HG03139 (cell line): ENCODE measurements at regions not wholly inside any gene's neighbourhood (a gene's known extent, or its start where the extent isn't known, plus 50 kb on each side); places are given as distances from the start of the nearest gene placed in this dataset.

ENCODE experiments used
- ATAC-seq: cut with Tn5 transposase; IDR thresholded peaks from one replicate; pipeline ENCODE4 v1.9.1; 2021; ENCODE audit not compliant: unreplicated experiment

GRCh38 chr5:124997186-124997893, 250.9 kb upstream of the ZNF608 start:
- no peak for ATAC-seq

- ATAC-seq, result no peak
Observed at GRCh38 chr5:124998520-124998919, 252.1 kb upstream of the ZNF608 start.

- no peak for ATAC-seq
Observed at GRCh38 chr5:125002727-125003598, 256.5 kb upstream of the ZNF608 start.

GRCh38 chr5:125004009-125004408, 257.6 kb upstream of the ZNF608 start:
- ATAC-seq, result no peak

- ATAC-seq, result no peak
Observed at GRCh38 chr5:125005266-125005665, 258.8 kb upstream of the ZNF608 start.

- ATAC-seq, result peak; percentile 77
Observed at GRCh38 chr5:125006011-125006685, 259.7 kb upstream of the ZNF608 start.

GRCh38 chr5:125010356-125010755, 263.9 kb upstream of the ZNF608 start:
- ATAC-seq, result no peak

- no peak for ATAC-seq
Observed at GRCh38 chr5:125011014-125011413, 264.6 kb upstream of the ZNF608 start.

- ATAC-seq, result no peak
Observed at GRCh38 chr5:125011419-125011818, 265.0 kb upstream of the ZNF608 start.

- no peak for ATAC-seq
Observed at GRCh38 chr5:125011947-125012346, 265.5 kb upstream of the ZNF608 start.

GRCh38 chr5:125012727-125013451, 266.4 kb upstream of the ZNF608 start:
- ATAC-seq, result no peak

- no peak for ATAC-seq
Observed at GRCh38 chr5:125014202-125014601, 267.8 kb upstream of the ZNF608 start.

GRCh38 chr5:125017796-125018195, 271.4 kb upstream of the ZNF608 start:
- ATAC-seq, result no peak

- ATAC-seq, result no peak
Observed at GRCh38 chr5:125023673-125024072, 277.2 kb upstream of the ZNF608 start.

GRCh38 chr5:125026867-125027731, 280.7 kb upstream of the ZNF608 start:
- no peak for ATAC-seq

GRCh38 chr5:125032286-125032685, 285.8 kb upstream of the ZNF608 start:
- no peak for ATAC-seq

- ATAC-seq, result no peak
Observed at GRCh38 chr5:125033602-125034001, 287.2 kb upstream of the ZNF608 start.

- no peak for ATAC-seq
Observed at GRCh38 chr5:125034331-125034730, 287.9 kb upstream of the ZNF608 start.

GRCh38 chr5:125036494-125036893, 290.1 kb upstream of the ZNF608 start:
- ATAC-seq, result no peak

- ATAC-seq, result no peak
Observed at GRCh38 chr5:125037020-125037419, 290.6 kb upstream of the ZNF608 start.
